ENCODE measurements at regions not wholly inside any gene's neighbourhood (a gene's known extent, or its start where the extent isn't known, plus 50 kb on each side); places are given as distances from the start of the nearest gene placed in this dataset.

DNA sequence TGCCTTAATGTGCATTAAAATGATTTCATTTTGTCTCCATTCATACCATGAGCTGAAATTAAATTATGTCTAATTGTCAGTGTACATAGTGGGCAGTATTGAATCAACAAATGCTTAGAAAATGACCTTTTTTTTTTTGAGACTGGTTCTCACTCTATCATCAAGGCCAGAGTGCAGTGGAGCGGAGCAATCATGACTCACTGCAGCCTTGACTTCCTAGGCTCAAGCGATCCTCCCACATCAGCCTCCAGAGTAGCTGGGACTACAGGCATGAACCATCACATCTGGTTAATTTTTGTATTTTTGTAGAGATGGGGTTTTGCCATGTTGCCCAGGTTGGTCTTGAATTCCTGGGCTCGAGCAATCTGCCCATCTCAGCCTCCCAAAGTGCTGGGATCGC, 117.0 kb upstream of the BLID start:
- TF ChIP-seq GATA2 (IDR thresholded peaks at IDR 0.05; ENCODE audit: low read depth, low read length) (no peak), GATA3 (IDR thresholded peaks at IDR 0.05; ENCODE audit: low read depth, low read length) (no peak)

Measured in SH-SY5Y (cell line).